HCT116 (cell line): ENCODE measurements at regions not wholly inside any gene's neighbourhood (a gene's known extent, or its start where the extent isn't known, plus 50 kb on each side); places are given as distances from the start of the nearest gene placed in this dataset.

Experiments
- ATAC-seq: fragments of 200-7000 bp; cut with Tn5 transposase; 2 replicates; pipeline ENCODE4 v1.9.1; 2020; ENCODE audit warnings: mild to moderate bottlenecking, moderate library complexity
- BruUV-seq: library from RNA; stranded (reverse); fragments of 400-500 nt; replicated peaks from 2 replicates; lab custom pipeline; 2021; lab: Mats Ljungman, UMichigan
- CTCF ChIA-PET: fragments of 300-600 bp; sonication (Branson Sonifier 250); formaldehyde crosslinking; loops from one replicate; lab custom pipeline; 2021; ENCODE audit warnings: antibody characterized with exemption; lab: Charles Lee
- POLR2A ChIA-PET: fragments of 300-600, 350-600 bp; sonication (Branson Sonifier 250); formaldehyde crosslinking; loops from one replicate; lab custom pipeline; 2021; ENCODE audit warnings: antibody characterized with exemption; lab: Charles Lee
- RAD21 ChIA-PET, 2 experiments: fragments of 300-600 bp; sonication (Branson Sonifier 250); formaldehyde crosslinking; loops; one replicate each; lab custom pipeline; 2023; ENCODE audit warnings: low total read pairs in 2 of 2; ENCODE audit not compliant: uncharacterized antibody in 2 of 2, unreplicated experiment in 2 of 2, low non-redundant PET in 1 of 2; lab: Charles Lee
- DNase-seq: peaks from one replicate; pipeline ENCODE4 v3.0.0-alpha.2; 2010; ENCODE audit warnings: low read depth, low spot score
- H2AFZ ChIP-seq: fragments of 200-600 bp; shearing (Covaris generic), sonication (generic); 2 replicates; pipeline ENCODE4 v1.6.1; 2017; ENCODE audit warnings: low read depth, mixed run types, mixed read lengths, antibody characterized with exemption, low read length; ENCODE audit not compliant: poor library complexity, severe bottlenecking
- H3K27ac ChIP-seq: 2 replicates; pipeline ENCODE4 v1.5.1; 2012; ENCODE audit warnings: low read depth, low read length
- H3K27me3 ChIP-seq: fragments of 200-600 bp; sonication (generic); 2 replicates; pipeline ENCODE4 v1.6.1; 2016; ENCODE audit warnings: mixed run types, low read length, mixed read lengths; ENCODE audit not compliant: insufficient read depth
- H3K36me3 ChIP-seq, 2 experiments: fragments of 200-500 bp in 1 of 2; fragments of 200-600 bp in 1 of 2; sonication (Bioruptor generic) in 1 of 2; sonication (generic) in 1 of 2; 2 replicates each; pipeline versions ENCODE4 v1.5.1 to v1.6.1; 2014 to 2016; ENCODE audit warnings: low read length in 2 of 2, inconsistent platforms in 1 of 2, mixed read lengths in 1 of 2, mixed run types in 1 of 2; ENCODE audit not compliant: insufficient read depth in 2 of 2, control insufficient read depth in 1 of 2
- H3K4me1 ChIP-seq, 2 experiments: fragments of 200-600 bp in 1 of 2; sonication (generic) in 1 of 2; 2 replicates each; pipeline versions ENCODE4 v1.5.1 to v1.6.1; 2012 to 2017; ENCODE audit warnings: low read length in 2 of 2, inconsistent platforms in 1 of 2, mild to moderate bottlenecking in 1 of 2, mixed read lengths in 1 of 2, mixed run types in 1 of 2, moderate library complexity in 1 of 2; ENCODE audit not compliant: insufficient read depth in 2 of 2, control insufficient read depth in 1 of 2
- H3K4me2 ChIP-seq: fragments of 200-600 bp; sonication (generic); 2 replicates; pipeline ENCODE4 v1.6.1; 2017; ENCODE audit warnings: mixed run types, low read length, mixed read lengths
- H3K4me3 ChIP-seq, 2 experiments: fragments of 200-600 bp in 1 of 2; sonication (generic) in 1 of 2; replicated peaks in 1 of 2; 2 replicates each; pipeline ENCODE4 v1.5.1; 2011 to 2016; ENCODE audit warnings: low read length in 2 of 2, control low read depth in 1 of 2, low read depth in 1 of 2, mild to moderate bottlenecking in 1 of 2, mixed read lengths in 1 of 2, mixed run types in 1 of 2
- H3K79me2 ChIP-seq: fragments of 200-600 bp; sonication (generic); 2 replicates; pipeline ENCODE4 v1.6.1; 2017; ENCODE audit warnings: mild to moderate bottlenecking, mixed run types, low read length, moderate library complexity, mixed read lengths; ENCODE audit not compliant: insufficient read depth
- H3K9ac ChIP-seq: fragments of 200-600 bp; sonication (generic); 2 replicates; pipeline ENCODE4 v1.6.1; 2016; ENCODE audit warnings: low read length, mixed read lengths
- H3K9me2 ChIP-seq: fragments of 200-600 bp; sonication (generic), shearing (Covaris generic); 2 replicates; pipeline ENCODE4 v1.6.1; 2017; ENCODE audit warnings: mixed run types, mild to moderate bottlenecking, moderate library complexity; ENCODE audit not compliant: insufficient read depth
- H3K9me3 ChIP-seq, 2 experiments: fragments of 200-500 bp in 1 of 2; fragments of 200-600 bp in 1 of 2; sonication (Bioruptor generic) in 1 of 2; sonication (generic) in 1 of 2; 2 replicates each; pipeline ENCODE4 v1.6.1; 2014 to 2017; ENCODE audit warnings: low read length in 2 of 2, mixed read lengths in 2 of 2, inconsistent platforms in 1 of 2, low read depth in 1 of 2, mild to moderate bottlenecking in 1 of 2, mixed run types in 1 of 2, moderate library complexity in 1 of 2; ENCODE audit not compliant: control insufficient read depth in 1 of 2, insufficient read depth in 1 of 2
- H4K20me1 ChIP-seq: fragments of 200-600 bp; sonication (generic), shearing (Covaris generic); 2 replicates; pipeline ENCODE4 v1.6.1; 2017; ENCODE audit warnings: mixed run types, mild to moderate bottlenecking, moderate library complexity; ENCODE audit not compliant: insufficient read depth
- CBX3 ChIP-seq: IDR thresholded peaks from 2 replicates; pipeline ENCODE4 v1.6.1; 2012; ENCODE audit warnings: low read depth
- EGR1 ChIP-seq: IDR thresholded peaks from 2 replicates; pipeline ENCODE4 v1.6.1; 2012; ENCODE audit warnings: low read depth
- EZH2 ChIP-seq: fragments of 200-600 bp; sonication (generic); IDR thresholded peaks from 2 replicates; pipeline ENCODE4 v1.6.1; 2017; ENCODE audit warnings: antibody characterized with exemption, mixed run types
- EZH2phosphoT487 ChIP-seq: fragments of 200-600 bp; IDR thresholded peaks from 2 replicates; pipeline ENCODE4 v1.6.1; 2018; ENCODE audit warnings: antibody characterized with exemption, borderline replicate concordance
- FOSL1 ChIP-seq: IDR thresholded peaks from 2 replicates; pipeline ENCODE4 v1.6.1; 2012; ENCODE audit warnings: low read depth
- JUND ChIP-seq: IDR thresholded peaks from 2 replicates; pipeline ENCODE4 v1.6.1; 2012
- POLR2AphosphoS5 ChIP-seq: IDR thresholded peaks from 2 replicates; pipeline ENCODE4 v1.6.1; 2011; ENCODE audit warnings: mild to moderate bottlenecking, low read depth, low read length, moderate library complexity
- SP1 ChIP-seq: IDR thresholded peaks from 2 replicates; pipeline ENCODE4 v1.6.1; 2012; ENCODE audit warnings: low read depth
- SRF ChIP-seq: IDR thresholded peaks from 2 replicates; pipeline ENCODE4 v1.6.1; 2012; ENCODE audit warnings: low read depth
- TCF7L2 ChIP-seq: IDR thresholded peaks from 2 replicates; pipeline ENCODE4 v1.7.0; 2011; ENCODE audit warnings: borderline replicate concordance, inconsistent platforms; ENCODE audit not compliant: insufficient read depth, insufficient read length; ENCODE audit errors: extremely low read depth
- ZFX ChIP-seq: fragments of 450-650 bp; IDR thresholded peaks from 2 replicates; pipeline ENCODE4 v1.6.1; 2017
- ZNF274 ChIP-seq: fragments of 200-500 bp; sonication (Bioruptor generic); IDR thresholded peaks from 2 replicates; pipeline ENCODE4 v1.6.1; 2014; ENCODE audit warnings: mild to moderate bottlenecking, low read depth, low read length, inconsistent platforms
- intact Hi-C: fragments of 100-400 bp; cut with micrococcal nuclease; formaldehyde crosslinking; loops from 2 replicates; pipeline ENCODE4 v1.10.0; 2022
- TF ChIP-seq, protein P1 (sequence below): IDR thresholded peaks from 2 replicates; pipeline ENCODE4 v1.6.1; 2012
- TF ChIP-seq, protein P2 (sequence below): IDR thresholded peaks from 2 replicates; pipeline ENCODE4 v1.6.1; 2012; ENCODE audit warnings: low read depth

DNA sequence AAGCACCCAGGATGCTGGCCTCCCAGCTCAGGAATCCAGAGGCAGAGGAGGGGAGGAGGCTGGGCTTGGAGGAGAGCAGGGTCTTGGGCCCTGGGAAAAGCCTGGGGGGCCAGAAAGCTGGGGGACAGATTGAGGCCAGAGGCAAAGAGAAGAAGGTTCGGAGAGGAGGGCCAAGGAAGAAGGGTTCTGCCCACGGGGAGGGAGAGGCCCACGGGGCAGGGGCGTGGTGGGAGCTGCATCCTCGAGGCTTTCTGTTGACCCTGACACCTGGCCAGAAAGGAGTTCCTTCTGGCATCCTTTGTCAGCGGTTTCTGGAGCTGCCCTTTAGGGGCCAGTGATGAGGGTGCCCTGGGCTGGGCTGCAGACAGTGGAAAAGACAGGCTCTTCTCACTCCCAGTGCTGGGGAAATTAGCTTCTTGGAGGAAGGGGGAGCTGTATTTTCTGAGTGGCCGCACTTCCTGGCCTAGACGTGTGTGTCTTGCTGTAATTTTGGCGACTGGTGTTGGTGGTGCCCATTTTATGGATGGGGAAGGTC is 308.7 kb downstream of the SEC14L1 start:
- POLR2A ChIA-PET: interaction anchor here (1.8 kb wide), 1 partner anchor 118 kb away, joined by 3 read pairs; no protein-coding TSS in a partner anchor
- intact Hi-C loops: no loop called here
- H3K9ac ChIP-seq: no peak overlapping the region
- ATAC-seq (peak; percentile 14), DNase-seq (no peak)
- no peaks in the 10 kb centered on the region for H3K9me2 ChIP-seq
- no peaks in the 10 kb centered on the region for H3K36me3 ChIP-seq
- TF ChIP-seq TCF7L2 (no peak), EGR1 (no peak), ZNF274 (no peak), JUND (no peak), EZH2phosphoT487 (no peak), ZFX (no peak), FOSL1 (no peak), SP1 (no peak), EZH2 (no peak), SRF (no peak), CBX3 (no peak), POLR2AphosphoS5 (no peak)
- TF ChIP-seq, protein P1, sequence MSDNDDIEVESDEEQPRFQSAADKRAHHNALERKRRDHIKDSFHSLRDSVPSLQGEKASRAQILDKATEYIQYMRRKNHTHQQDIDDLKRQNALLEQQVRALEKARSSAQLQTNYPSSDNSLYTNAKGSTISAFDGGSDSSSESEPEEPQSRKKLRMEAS: no peak
- TF ChIP-seq, protein P2, sequence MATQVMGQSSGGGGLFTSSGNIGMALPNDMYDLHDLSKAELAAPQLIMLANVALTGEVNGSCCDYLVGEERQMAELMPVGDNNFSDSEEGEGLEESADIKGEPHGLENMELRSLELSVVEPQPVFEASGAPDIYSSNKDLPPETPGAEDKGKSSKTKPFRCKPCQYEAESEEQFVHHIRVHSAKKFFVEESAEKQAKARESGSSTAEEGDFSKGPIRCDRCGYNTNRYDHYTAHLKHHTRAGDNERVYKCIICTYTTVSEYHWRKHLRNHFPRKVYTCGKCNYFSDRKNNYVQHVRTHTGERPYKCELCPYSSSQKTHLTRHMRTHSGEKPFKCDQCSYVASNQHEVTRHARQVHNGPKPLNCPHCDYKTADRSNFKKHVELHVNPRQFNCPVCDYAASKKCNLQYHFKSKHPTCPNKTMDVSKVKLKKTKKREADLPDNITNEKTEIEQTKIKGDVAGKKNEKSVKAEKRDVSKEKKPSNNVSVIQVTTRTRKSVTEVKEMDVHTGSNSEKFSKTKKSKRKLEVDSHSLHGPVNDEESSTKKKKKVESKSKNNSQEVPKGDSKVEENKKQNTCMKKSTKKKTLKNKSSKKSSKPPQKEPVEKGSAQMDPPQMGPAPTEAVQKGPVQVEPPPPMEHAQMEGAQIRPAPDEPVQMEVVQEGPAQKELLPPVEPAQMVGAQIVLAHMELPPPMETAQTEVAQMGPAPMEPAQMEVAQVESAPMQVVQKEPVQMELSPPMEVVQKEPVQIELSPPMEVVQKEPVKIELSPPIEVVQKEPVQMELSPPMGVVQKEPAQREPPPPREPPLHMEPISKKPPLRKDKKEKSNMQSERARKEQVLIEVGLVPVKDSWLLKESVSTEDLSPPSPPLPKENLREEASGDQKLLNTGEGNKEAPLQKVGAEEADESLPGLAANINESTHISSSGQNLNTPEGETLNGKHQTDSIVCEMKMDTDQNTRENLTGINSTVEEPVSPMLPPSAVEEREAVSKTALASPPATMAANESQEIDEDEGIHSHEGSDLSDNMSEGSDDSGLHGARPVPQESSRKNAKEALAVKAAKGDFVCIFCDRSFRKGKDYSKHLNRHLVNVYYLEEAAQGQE: no peak
- no peak overlapping the region for H3K4me3 ChIP-seq
- peaks cover 25 to 33% of the 10 kb centered on the region in 2 experiments for H3K4me1 ChIP-seq
- RAD21 ChIA-PET: no interaction called here
- H3K27me3 ChIP-seq: no peaks in the 10 kb centered on the region
- no TSS peak for BruUV-seq
- H2AFZ ChIP-seq: no peak overlapping the region
- H3K27ac ChIP-seq: peak overlapping the region; percentile 19; the same call in 1 of the 2 replicates
- CTCF ChIA-PET: no interaction called here
- H3K9me3 ChIP-seq: no peaks in the 10 kb centered on the region
- H3K79me2 ChIP-seq: peaks cover 68% of the 10 kb centered on the region
- H3K4me2 ChIP-seq: peak overlapping the region; percentile 47
- no peaks in the 10 kb centered on the region; the same call in 1 of the 2 replicates for H4K20me1 ChIP-seq
